Caco-2 (cell line): ENCODE measurements at regions not wholly inside any gene's neighbourhood (a gene's known extent, or its start where the extent isn't known, plus 50 kb on each side); places are given as distances from the start of the nearest gene placed in this dataset.
"Not testable (repeated sequence)": the region's sequence is repeated elsewhere in the genome, so short reads cannot be mapped to it uniquely, and the experiment has no call there.

ENCODE experiments used
- BruUV-seq: library from RNA; stranded (reverse); fragments of 400-500 nt; replicated peaks from 2 replicates; lab custom pipeline; 2021; lab: Mats Ljungman, UMichigan
- CTCF ChIA-PET: fragments of 300-600 bp; sonication (Branson Sonifier 250); formaldehyde crosslinking; loops from one replicate; lab custom pipeline; 2022; ENCODE audit warnings: antibody characterized with exemption; lab: Charles Lee
- POLR2A ChIA-PET: fragments of 300-600 bp; sonication (Branson Sonifier 250); formaldehyde crosslinking; loops from one replicate; lab custom pipeline; 2022; ENCODE audit warnings: antibody characterized with exemption; lab: Charles Lee
- DNase-seq, 2 experiments: peaks; one replicate each; pipeline versions ENCODE4 v3.0.0 to v3.0.0-alpha.2; 2020 to 2022
- H3K27me3 ChIP-seq: replicated peaks from 2 replicates; pipeline ENCODE4 v1.6.0; 2011; ENCODE audit warnings: low read length; ENCODE audit not compliant: control insufficient read depth, insufficient read depth
- H3K36me3 ChIP-seq: 2 replicates; pipeline ENCODE4 v1.5.1; 2011; ENCODE audit warnings: low read length; ENCODE audit not compliant: control insufficient read depth, insufficient read depth
- H3K4me1 ChIP-seq: fragments of 250-450 bp; sonication (Bioruptor Pico); 2 replicates; pipeline ENCODE4 v1.5.1; 2020; ENCODE audit warnings: mild to moderate bottlenecking
- H3K4me3 ChIP-seq: 2 replicates; pipeline ENCODE4 v1.5.1; 2011; ENCODE audit warnings: low read depth, mild to moderate bottlenecking, control low read depth, low read length
- H3K9me3 ChIP-seq: fragments of 250-450 bp; sonication (Bioruptor Pico); 2 replicates; pipeline ENCODE4 v1.5.1; 2020; ENCODE audit warnings: mild to moderate bottlenecking, moderate library complexity
- H3K27ac Mint-ChIP-seq: one replicate; pipeline ENCODE4 v1.8.0; 2022; ENCODE audit warnings: mixed read lengths; ENCODE audit not compliant: unreplicated experiment
- H3K27me3 Mint-ChIP-seq: one replicate; pipeline ENCODE4 v1.8.0; 2022; ENCODE audit warnings: mixed read lengths; ENCODE audit not compliant: insufficient read depth, unreplicated experiment
- H3K36me3 Mint-ChIP-seq: one replicate; pipeline ENCODE4 v1.8.0; 2022; ENCODE audit warnings: mild to moderate bottlenecking, mixed read lengths; ENCODE audit not compliant: insufficient read depth, unreplicated experiment
- H3K4me1 Mint-ChIP-seq: one replicate; pipeline ENCODE4 v1.8.0; 2022; ENCODE audit warnings: low read depth, mixed read lengths; ENCODE audit not compliant: unreplicated experiment
- H3K4me3 Mint-ChIP-seq: one replicate; pipeline ENCODE4 v1.8.0; 2022; ENCODE audit warnings: mild to moderate bottlenecking, moderate library complexity, mixed read lengths; ENCODE audit not compliant: unreplicated experiment
- H3K9me3 Mint-ChIP-seq: one replicate; pipeline ENCODE4 v1.8.0; 2022; ENCODE audit warnings: mixed read lengths; ENCODE audit not compliant: unreplicated experiment
- intact Hi-C: fragments of 100-400 bp; cut with micrococcal nuclease; formaldehyde crosslinking; loops from one replicate; pipeline ENCODE4 v1.10.0; 2022; ENCODE audit not compliant: unreplicated experiment
- TF ChIP-seq, protein P1 (sequence below), 2 experiments: fragments of 200-600 bp in 1 of 2; IDR thresholded peaks; 1 replicate in 1 of 2; 2 replicates in 1 of 2; pipeline versions ENCODE4 v1.5.1 to v1.8.0; 2011 to 2022; ENCODE audit warnings: antibody characterized with exemption in 1 of 2, control low read depth in 1 of 2, inconsistent platforms in 1 of 2, low read depth in 1 of 2, low read length in 1 of 2, mild to moderate bottlenecking in 1 of 2, moderate library complexity in 1 of 2; ENCODE audit not compliant: insufficient read depth in 1 of 2, severe bottlenecking in 1 of 2, unreplicated experiment in 1 of 2

DNA sequence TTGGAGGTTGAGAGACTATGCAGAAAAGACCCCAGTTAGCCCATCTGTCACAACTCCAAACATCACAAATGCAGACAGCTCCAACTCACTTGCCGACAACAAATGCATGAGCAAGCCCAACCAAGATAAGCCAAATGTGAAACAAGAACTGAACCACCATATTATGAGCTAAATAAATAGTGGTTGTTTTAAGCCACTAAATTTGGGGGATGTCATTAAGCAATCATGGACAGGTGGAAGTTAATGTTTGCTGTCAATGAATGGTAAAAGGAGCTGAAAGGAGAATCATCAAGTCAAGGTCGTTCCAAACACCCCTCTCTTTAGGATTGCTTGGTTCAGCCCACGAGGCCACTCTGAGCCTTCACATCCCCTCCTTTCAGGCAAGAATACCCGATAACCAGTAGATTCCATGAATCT lies 71.2 kb upstream of the PLCB4 start:
- H3K4me3 ChIP-seq, result no peak overlapping the region
- no peaks in the 10 kb centered on the region for H3K4me1 ChIP-seq
- intact Hi-C loops, result no loop called here
- H3K9me3 ChIP-seq, result 0 out of 2 replicates have a peak, but pooled peaks cover 6% of the 10 kb centered on the region
- DNase-seq, result no peak
- Mint-ChIP-seq H3K4me3 (no peak overlapping the region), H3K27me3 (peaks cover 12% of the 10 kb centered on the region), H3K36me3 (no peaks in the 10 kb centered on the region), H3K9me3 (no peaks in the 10 kb centered on the region), H3K27ac (no peak overlapping the region), H3K4me1 (no peaks in the 10 kb centered on the region)
- no TSS peak for BruUV-seq
- H3K27me3 ChIP-seq, result no peaks in the 10 kb centered on the region
- POLR2A ChIA-PET, result no interaction called here
- H3K36me3 ChIP-seq, result no peaks in the 10 kb centered on the region
- TF ChIP-seq, protein P1, sequence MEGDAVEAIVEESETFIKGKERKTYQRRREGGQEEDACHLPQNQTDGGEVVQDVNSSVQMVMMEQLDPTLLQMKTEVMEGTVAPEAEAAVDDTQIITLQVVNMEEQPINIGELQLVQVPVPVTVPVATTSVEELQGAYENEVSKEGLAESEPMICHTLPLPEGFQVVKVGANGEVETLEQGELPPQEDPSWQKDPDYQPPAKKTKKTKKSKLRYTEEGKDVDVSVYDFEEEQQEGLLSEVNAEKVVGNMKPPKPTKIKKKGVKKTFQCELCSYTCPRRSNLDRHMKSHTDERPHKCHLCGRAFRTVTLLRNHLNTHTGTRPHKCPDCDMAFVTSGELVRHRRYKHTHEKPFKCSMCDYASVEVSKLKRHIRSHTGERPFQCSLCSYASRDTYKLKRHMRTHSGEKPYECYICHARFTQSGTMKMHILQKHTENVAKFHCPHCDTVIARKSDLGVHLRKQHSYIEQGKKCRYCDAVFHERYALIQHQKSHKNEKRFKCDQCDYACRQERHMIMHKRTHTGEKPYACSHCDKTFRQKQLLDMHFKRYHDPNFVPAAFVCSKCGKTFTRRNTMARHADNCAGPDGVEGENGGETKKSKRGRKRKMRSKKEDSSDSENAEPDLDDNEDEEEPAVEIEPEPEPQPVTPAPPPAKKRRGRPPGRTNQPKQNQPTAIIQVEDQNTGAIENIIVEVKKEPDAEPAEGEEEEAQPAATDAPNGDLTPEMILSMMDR (IDR thresholded peaks at IDR 0.05; ENCODE audit: insufficient read depth in 1 of 2, low read depth in 1 of 2, low read length in 1 of 2, severe bottlenecking in 1 of 2, unreplicated experiment in 1 of 2), result no peak
- CTCF ChIA-PET, result no interaction called here

DNA sequence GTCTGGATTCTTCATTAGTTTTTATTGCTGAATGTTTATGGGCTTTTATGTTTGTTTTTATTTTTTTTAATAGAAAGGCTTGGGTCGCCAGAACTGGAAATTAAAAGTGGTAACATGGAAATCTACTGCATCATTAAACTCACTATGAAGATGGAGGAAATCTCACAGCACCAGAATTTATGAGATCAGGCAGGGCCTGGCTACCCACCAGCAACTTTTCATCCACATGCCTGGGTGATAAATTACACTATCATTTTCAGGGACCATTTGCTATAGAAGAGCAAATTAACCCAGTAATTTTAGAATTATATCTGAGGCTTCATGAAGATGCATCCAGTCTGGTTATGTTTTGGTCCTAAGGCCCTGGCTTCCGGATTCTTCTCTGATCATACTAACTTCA lies 57.8 kb upstream of the PLCB4 start:
- H3K4me3 Mint-ChIP-seq, result no peak overlapping the region
- no peaks in the 10 kb centered on the region for H3K9me3 ChIP-seq
- ChIA-PET CTCF (no interaction called here), POLR2A (no interaction called here)
- intact Hi-C loops, result no loop called here
- H3K36me3 Mint-ChIP-seq, result no peaks in the 10 kb centered on the region
- H3K36me3 ChIP-seq, result no peaks in the 10 kb centered on the region
- H3K9me3 Mint-ChIP-seq, result no peaks in the 10 kb centered on the region
- no peak overlapping the region for H3K27ac Mint-ChIP-seq
- DNase-seq, result no peak
- no peaks in the 10 kb centered on the region for H3K4me1 Mint-ChIP-seq
- peaks cover 9% of the 10 kb centered on the region for H3K27me3 Mint-ChIP-seq
- no peaks in the 10 kb centered on the region for H3K4me1 ChIP-seq
- no TSS peak for BruUV-seq
- H3K4me3 ChIP-seq, result no peak overlapping the region
- TF ChIP-seq, protein P1 (IDR thresholded peaks at IDR 0.05; ENCODE audit: insufficient read depth in 1 of 2, low read depth in 1 of 2, low read length in 1 of 2, severe bottlenecking in 1 of 2, unreplicated experiment in 1 of 2), result no peak
- no peaks in the 10 kb centered on the region for H3K27me3 ChIP-seq

DNA sequence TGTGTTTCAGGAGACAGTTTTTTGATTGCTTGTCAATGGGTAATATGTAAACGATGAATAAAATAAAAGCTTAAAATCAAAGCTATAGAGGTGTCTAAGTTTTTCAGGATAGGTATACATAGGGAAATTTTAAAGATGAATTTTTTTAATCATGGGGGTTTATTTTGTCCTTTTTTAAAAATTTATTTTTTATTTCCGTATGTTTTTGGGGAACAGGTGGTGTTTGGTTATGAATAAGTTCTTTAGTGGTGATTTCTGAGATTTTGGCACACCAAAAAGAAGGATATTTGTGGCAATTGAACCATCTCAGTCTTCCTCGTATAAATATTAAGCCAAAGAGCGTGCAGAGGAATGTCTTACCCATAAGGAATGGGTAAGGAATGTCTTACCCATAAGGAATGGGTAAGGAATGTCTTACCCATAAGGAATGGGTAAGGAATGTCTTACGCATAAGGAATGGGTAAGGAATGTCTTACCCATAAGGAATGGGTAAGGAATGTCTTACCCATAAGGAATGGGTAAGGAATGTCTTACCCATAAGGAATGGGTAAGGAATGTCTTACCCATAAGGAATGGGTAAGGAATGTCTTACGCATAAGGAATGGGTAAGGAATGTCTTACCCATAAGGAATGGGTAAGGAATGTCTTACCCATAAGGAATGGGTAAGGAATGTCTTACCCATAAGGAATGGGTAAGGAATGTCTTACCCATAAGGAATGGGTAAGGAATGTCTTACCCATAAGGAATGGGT lies 53.5 kb upstream of the PLCB4 start:
- H3K36me3 ChIP-seq, H3K4me1 ChIP-seq, H3K4me1 Mint-ChIP-seq, DNase-seq, H3K4me3 Mint-ChIP-seq, H3K4me3 ChIP-seq, BruUV-seq, POLR2A ChIA-PET, H3K36me3 Mint-ChIP-seq, H3K9me3 Mint-ChIP-seq, intact Hi-C loops, H3K27ac Mint-ChIP-seq, H3K9me3 ChIP-seq, H3K27me3 ChIP-seq, CTCF ChIA-PET: not testable (repeated sequence)
- peaks cover 11% of the 10 kb centered on the region for H3K27me3 Mint-ChIP-seq
